WTC11 (cell line): ENCODE measurements at regions not wholly inside any gene's neighbourhood (a gene's known extent, or its start where the extent isn't known, plus 50 kb on each side); places are given as distances from the start of the nearest gene placed in this dataset.

Experiments used
- ATAC-seq: fragments of 200-7000 bp; cut with Tn5 transposase; 2 replicates; pipeline ENCODE4 v1.10.0; 2021; ENCODE audit warnings: mild to moderate bottlenecking, moderate library complexity
- CTCF ChIA-PET: fragments of 300-600 bp; sonication (Branson Sonifier 250); formaldehyde crosslinking; loops from one replicate; lab custom pipeline; 2021; ENCODE audit warnings: antibody characterized with exemption; lab: Charles Lee
- POLR2A ChIA-PET: fragments of 350-600 bp; sonication (Branson Sonifier 250); formaldehyde crosslinking; loops from one replicate; lab custom pipeline; 2021; ENCODE audit warnings: antibody characterized with exemption; lab: Charles Lee
- DNase-seq: peaks from one replicate; pipeline ENCODE4 v3.0.0; 2021; ENCODE audit warnings: low spot score
- H3K27ac Mint-ChIP-seq: 2 replicates; pipeline ENCODE4 v1.8.0; 2021; ENCODE audit warnings: mixed read lengths
- H3K27me3 Mint-ChIP-seq: 2 replicates; pipeline ENCODE4 v1.8.0; 2021; ENCODE audit warnings: low read depth, mild to moderate bottlenecking, moderate library complexity, mixed read lengths
- H3K36me3 Mint-ChIP-seq: 2 replicates; pipeline ENCODE4 v1.8.0; 2021; ENCODE audit warnings: mixed read lengths
- H3K4me1 Mint-ChIP-seq: 2 replicates; pipeline ENCODE4 v1.8.0; 2022; ENCODE audit warnings: mixed read lengths
- H3K4me3 Mint-ChIP-seq: 2 replicates; pipeline ENCODE4 v1.8.0; 2021; ENCODE audit warnings: mild to moderate bottlenecking, moderate library complexity, mixed read lengths
- H3K9me3 Mint-ChIP-seq: 2 replicates; pipeline ENCODE4 v1.8.0; 2021; ENCODE audit warnings: mixed read lengths
- JAZF1 ChIP-seq: fragments of 250-450 bp; sonication (Bioruptor Pico); IDR thresholded peaks from 2 replicates; pipeline ENCODE4 v1.9.0; 2021; ENCODE audit warnings: moderate library complexity, mild to moderate bottlenecking, inconsistent platforms
- MYBL2 ChIP-seq: sonication (generic); formaldehyde crosslinking; IDR thresholded peaks from 2 replicates; pipeline ENCODE4 v1.8.1; 2023; ENCODE audit warnings: mild to moderate bottlenecking, moderate library complexity, missing genetic modification reagents
- NR1H2 ChIP-seq: sonication (generic); formaldehyde crosslinking; IDR thresholded peaks from 2 replicates; pipeline ENCODE4 v1.9.0; 2021; ENCODE audit warnings: mild to moderate bottlenecking, moderate library complexity, missing genetic modification reagents
- NR3C1 ChIP-seq: sonication (generic); formaldehyde crosslinking; conservative IDR thresholded peaks from 2 replicates; pipeline ENCODE4 v1.8.1; 2023; ENCODE audit warnings: low read depth, mild to moderate bottlenecking, missing genetic modification reagents
- OVOL2 ChIP-seq: fragments of 250-450 bp; sonication (Bioruptor Pico); IDR thresholded peaks from 2 replicates; pipeline ENCODE4 v1.9.0; 2021; ENCODE audit warnings: mild to moderate bottlenecking, borderline replicate concordance
- SMAD3 ChIP-seq: sonication (generic); formaldehyde crosslinking; IDR thresholded peaks from 2 replicates; pipeline ENCODE4 v1.8.0; 2022; ENCODE audit warnings: missing genetic modification reagents, mild to moderate bottlenecking, borderline replicate concordance
- TP53 ChIP-seq: sonication (generic); formaldehyde crosslinking; IDR thresholded peaks from 2 replicates; pipeline ENCODE4 v1.8.1; 2023; ENCODE audit warnings: mild to moderate bottlenecking, missing genetic modification reagents
- ZNF219 ChIP-seq: sonication (generic); formaldehyde crosslinking; IDR thresholded peaks from 2 replicates; pipeline ENCODE4 v1.8.0; 2023; ENCODE audit warnings: missing genetic modification reagents, mild to moderate bottlenecking, borderline replicate concordance
- ZNF232 ChIP-seq: sonication (generic); formaldehyde crosslinking; IDR thresholded peaks from 2 replicates; pipeline ENCODE4 v1.8.0; 2022; ENCODE audit warnings: mild to moderate bottlenecking, missing genetic modification reagents
- ZNF396 ChIP-seq: fragments of 250-450 bp; sonication (Bioruptor Pico); IDR thresholded peaks from 2 replicates; pipeline ENCODE4 v1.8.0; 2021; ENCODE audit warnings: mild to moderate bottlenecking, moderate library complexity, borderline replicate concordance
- ZNF671 ChIP-seq: fragments of 250-450 bp; sonication (Bioruptor Pico); IDR thresholded peaks from 2 replicates; pipeline ENCODE4 v1.8.0; 2021; ENCODE audit warnings: mild to moderate bottlenecking
- TF ChIP-seq, protein P1 (sequence below): sonication (generic); formaldehyde crosslinking; IDR thresholded peaks from 2 replicates; pipeline ENCODE4 v1.8.1; 2022; ENCODE audit warnings: mild to moderate bottlenecking, moderate library complexity, missing genetic modification reagents
- TF ChIP-seq, protein P2 (sequence below): sonication (generic); formaldehyde crosslinking; IDR thresholded peaks from 2 replicates; pipeline ENCODE4 v1.8.1; 2023; ENCODE audit warnings: mild to moderate bottlenecking, missing genetic modification reagents, borderline replicate concordance
- TF ChIP-seq, protein P3 (sequence below): sonication (generic); formaldehyde crosslinking; IDR thresholded peaks from 2 replicates; pipeline ENCODE4 v1.8.1; 2022; ENCODE audit warnings: missing genetic modification reagents, borderline replicate concordance
- TF ChIP-seq, protein P4 (sequence below): sonication (generic); formaldehyde crosslinking; IDR thresholded peaks from 2 replicates; pipeline ENCODE4 v1.8.1; 2023; ENCODE audit warnings: mild to moderate bottlenecking, missing genetic modification reagents

DNA sequence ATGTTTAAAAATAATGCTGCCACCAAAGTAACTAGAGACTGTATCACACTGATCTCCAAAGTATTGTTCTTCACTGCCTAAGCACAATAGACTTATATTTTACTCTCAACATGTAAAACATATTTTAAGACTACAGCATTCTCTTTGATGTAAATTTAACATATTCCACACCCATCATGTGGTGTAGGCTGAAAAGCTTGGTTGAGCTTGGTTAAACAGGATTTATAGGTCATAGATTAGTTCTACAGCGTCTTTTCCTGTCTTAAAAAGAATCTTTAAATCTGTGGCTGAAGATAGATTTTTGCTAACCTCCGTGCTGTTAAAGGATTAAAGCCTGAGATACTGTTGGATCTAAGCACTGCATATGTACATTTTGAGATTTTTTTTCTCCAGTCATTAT is 379.9 kb downstream of the SH2D1A start (continued):
- TF ChIP-seq, protein P1, sequence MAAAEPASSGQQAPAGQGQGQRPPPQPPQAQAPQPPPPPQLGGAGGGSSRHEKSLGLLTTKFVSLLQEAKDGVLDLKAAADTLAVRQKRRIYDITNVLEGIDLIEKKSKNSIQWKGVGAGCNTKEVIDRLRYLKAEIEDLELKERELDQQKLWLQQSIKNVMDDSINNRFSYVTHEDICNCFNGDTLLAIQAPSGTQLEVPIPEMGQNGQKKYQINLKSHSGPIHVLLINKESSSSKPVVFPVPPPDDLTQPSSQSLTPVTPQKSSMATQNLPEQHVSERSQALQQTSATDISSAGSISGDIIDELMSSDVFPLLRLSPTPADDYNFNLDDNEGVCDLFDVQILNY, result no peak
- TF ChIP-seq TP53, result no peak

DNA sequence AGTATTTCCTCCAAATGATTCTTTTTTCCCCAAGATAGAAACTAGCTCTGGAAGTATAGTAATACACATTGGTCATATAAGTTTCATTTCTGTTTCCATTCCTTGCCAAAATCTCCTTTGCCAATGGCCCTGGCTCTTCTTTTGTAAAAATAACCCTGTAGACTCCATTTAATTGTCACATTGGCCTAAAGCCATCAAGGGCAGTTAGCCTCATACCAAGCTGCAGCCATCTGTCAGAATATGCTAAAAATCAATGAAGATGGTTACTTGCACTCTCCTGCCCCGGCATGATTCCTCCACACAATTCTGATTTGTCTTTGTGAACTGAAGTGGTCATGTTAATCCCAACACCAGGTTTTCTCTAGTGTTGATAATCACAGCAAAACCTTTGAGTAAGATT is 380.5 kb downstream of the SH2D1A start:
- Mint-ChIP-seq H3K27me3 (no peaks in the 10 kb centered on the region), H3K27ac (no peak overlapping the region), H3K4me1 (peaks cover 14% of the 10 kb centered on the region), H3K36me3 (no peaks in the 10 kb centered on the region), H3K4me3 (no peak overlapping the region), H3K9me3 (no peaks in the 10 kb centered on the region)
- ChIA-PET POLR2A (no interaction called here), CTCF (no interaction called here)
- DNase-seq (no peak), ATAC-seq (no peak)
- TF ChIP-seq, protein P2, sequence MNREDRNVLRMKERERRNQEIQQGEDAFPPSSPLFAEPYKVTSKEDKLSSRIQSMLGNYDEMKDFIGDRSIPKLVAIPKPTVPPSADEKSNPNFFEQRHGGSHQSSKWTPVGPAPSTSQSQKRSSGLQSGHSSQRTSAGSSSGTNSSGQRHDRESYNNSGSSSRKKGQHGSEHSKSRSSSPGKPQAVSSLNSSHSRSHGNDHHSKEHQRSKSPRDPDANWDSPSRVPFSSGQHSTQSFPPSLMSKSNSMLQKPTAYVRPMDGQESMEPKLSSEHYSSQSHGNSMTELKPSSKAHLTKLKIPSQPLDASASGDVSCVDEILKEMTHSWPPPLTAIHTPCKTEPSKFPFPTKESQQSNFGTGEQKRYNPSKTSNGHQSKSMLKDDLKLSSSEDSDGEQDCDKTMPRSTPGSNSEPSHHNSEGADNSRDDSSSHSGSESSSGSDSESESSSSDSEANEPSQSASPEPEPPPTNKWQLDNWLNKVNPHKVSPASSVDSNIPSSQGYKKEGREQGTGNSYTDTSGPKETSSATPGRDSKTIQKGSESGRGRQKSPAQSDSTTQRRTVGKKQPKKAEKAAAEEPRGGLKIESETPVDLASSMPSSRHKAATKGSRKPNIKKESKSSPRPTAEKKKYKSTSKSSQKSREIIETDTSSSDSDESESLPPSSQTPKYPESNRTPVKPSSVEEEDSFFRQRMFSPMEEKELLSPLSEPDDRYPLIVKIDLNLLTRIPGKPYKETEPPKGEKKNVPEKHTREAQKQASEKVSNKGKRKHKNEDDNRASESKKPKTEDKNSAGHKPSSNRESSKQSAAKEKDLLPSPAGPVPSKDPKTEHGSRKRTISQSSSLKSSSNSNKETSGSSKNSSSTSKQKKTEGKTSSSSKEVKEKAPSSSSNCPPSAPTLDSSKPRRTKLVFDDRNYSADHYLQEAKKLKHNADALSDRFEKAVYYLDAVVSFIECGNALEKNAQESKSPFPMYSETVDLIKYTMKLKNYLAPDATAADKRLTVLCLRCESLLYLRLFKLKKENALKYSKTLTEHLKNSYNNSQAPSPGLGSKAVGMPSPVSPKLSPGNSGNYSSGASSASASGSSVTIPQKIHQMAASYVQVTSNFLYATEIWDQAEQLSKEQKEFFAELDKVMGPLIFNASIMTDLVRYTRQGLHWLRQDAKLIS (CRISPR knock-in tag), result no peak
- TF ChIP-seq OVOL2 (CRISPR knock-in tag) (no peak), ZNF396 (CRISPR knock-in tag) (no peak), SMAD3 (CRISPR knock-in tag) (no peak), MYBL2 (no peak), JAZF1 (no peak), ZNF219 (CRISPR knock-in tag) (no peak), NR3C1 (CRISPR knock-in tag) (no peak), ZNF232 (CRISPR knock-in tag) (no peak), NR1H2 (CRISPR knock-in tag) (no peak), ZNF671 (no peak)
- TF ChIP-seq, protein P3, sequence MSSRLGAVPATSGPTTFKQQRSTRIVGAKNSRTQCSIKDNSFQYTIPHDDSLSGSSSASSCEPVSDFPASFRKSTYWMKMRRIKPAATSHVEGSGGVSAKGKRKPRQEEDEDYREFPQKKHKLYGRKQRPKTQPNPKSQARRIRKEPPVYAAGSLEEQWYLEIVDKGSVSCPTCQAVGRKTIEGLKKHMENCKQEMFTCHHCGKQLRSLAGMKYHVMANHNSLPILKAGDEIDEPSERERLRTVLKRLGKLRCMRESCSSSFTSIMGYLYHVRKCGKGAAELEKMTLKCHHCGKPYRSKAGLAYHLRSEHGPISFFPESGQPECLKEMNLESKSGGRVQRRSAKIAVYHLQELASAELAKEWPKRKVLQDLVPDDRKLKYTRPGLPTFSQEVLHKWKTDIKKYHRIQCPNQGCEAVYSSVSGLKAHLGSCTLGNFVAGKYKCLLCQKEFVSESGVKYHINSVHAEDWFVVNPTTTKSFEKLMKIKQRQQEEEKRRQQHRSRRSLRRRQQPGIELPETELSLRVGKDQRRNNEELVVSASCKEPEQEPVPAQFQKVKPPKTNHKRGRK (CRISPR knock-in tag), result no peak
- TF ChIP-seq, protein P1, result no peak
- TF ChIP-seq, protein P4, sequence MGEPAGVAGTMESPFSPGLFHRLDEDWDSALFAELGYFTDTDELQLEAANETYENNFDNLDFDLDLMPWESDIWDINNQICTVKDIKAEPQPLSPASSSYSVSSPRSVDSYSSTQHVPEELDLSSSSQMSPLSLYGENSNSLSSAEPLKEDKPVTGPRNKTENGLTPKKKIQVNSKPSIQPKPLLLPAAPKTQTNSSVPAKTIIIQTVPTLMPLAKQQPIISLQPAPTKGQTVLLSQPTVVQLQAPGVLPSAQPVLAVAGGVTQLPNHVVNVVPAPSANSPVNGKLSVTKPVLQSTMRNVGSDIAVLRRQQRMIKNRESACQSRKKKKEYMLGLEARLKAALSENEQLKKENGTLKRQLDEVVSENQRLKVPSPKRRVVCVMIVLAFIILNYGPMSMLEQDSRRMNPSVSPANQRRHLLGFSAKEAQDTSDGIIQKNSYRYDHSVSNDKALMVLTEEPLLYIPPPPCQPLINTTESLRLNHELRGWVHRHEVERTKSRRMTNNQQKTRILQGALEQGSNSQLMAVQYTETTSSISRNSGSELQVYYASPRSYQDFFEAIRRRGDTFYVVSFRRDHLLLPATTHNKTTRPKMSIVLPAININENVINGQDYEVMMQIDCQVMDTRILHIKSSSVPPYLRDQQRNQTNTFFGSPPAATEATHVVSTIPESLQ (CRISPR knock-in tag), result no peak
